Stomach (tissue), 4 donors: ENCODE measurements at regions not wholly inside any gene's neighbourhood (a gene's known extent, or its start where the extent isn't known, plus 50 kb on each side); places are given as distances from the start of the nearest gene placed in this dataset.

Experiments
- CTCF ChIP-seq, 7 experiments: fragments of 450-650 bp in 4 of 7; fragments of 200-600 bp in 3 of 7; sonication (generic) in 3 of 7; IDR thresholded peaks; one replicate each; pipeline ENCODE4 v1.5.1; 2016 to 2019; ENCODE audit warnings: antibody characterized with exemption in 7 of 7, control low read depth in 2 of 7, mild to moderate bottlenecking in 1 of 7
- POLR2AphosphoS5 ChIP-seq, 3 donors: sonication (generic); formaldehyde crosslinking; IDR thresholded peaks; one replicate each; pipeline ENCODE4 v1.6.1; 2016; ENCODE audit warnings: antibody characterized with exemption in 3 of 3

GRCh38 chr16:73798471-73798870 lies 498.1 kb upstream of the PSMD7 start:
- TF ChIP-seq CTCF (IDR thresholded peaks at IDR 0.05), result no peak
- no peak for TF ChIP-seq POLR2AphosphoS5 (IDR thresholded peaks at IDR 0.05)
